ENCODE measurements at regions not wholly inside any gene's neighbourhood (a gene's known extent, or its start where the extent isn't known, plus 50 kb on each side); places are given as distances from the start of the nearest gene placed in this dataset.

GRCh38 chr16:6641091-6641490 is 691.6 kb upstream of the RBFOX1 start:
- Histone ChIP-seq H3K9me3 (ENCODE audit: low read depth) (no peaks in the 10 kb centered on the region), H3K4me2 (ENCODE audit: unreplicated experiment) (no peak overlapping the region), H3K9ac (no peak overlapping the region), H3K36me3 (ENCODE audit: low read depth) (no peaks in the 10 kb centered on the region), H3K27me3 (replicated peaks; ENCODE audit: insufficient read depth) (peaks cover 6% of the 10 kb centered on the region; the same call in 1 of the 2 replicates), H3K4me1 (ENCODE audit: insufficient read depth) (no peaks in the 10 kb centered on the region), H2AFZ (no peak overlapping the region), H3K79me2 (ENCODE audit: insufficient read depth) (no peaks in the 10 kb centered on the region), H4K20me1 (ENCODE audit: insufficient read depth) (no peaks in the 10 kb centered on the region), H3K9me2 (ENCODE audit: insufficient read depth) (no peaks in the 10 kb centered on the region), H3F3A (ENCODE audit: insufficient read depth) (no peaks in the 10 kb centered on the region), H3K4me3 (no peak overlapping the region), H3K27ac (no peak overlapping the region)
- 50 to 53% methylated on average over 10 of the region's 10 CpGs for WGBS, 2 experiments (ENCODE audit: low coverage in 1 of 2, low lambda C conversion rate in 2 of 2, missing lambda C conversion rate in 2 of 2)
- in situ Hi-C loops (cut with MboI), result loop anchor here (25.0 kb wide), 1 partner anchor 1404 kb away; no protein-coding TSS in a partner anchor
- no peak for DNase-seq
- TF ChIP-seq EZH2phosphoT487 (IDR thresholded peaks at IDR 0.05; ENCODE audit: insufficient read depth, low read depth) (no peak), EZH2 (IDR thresholded peaks at IDR 0.05; ENCODE audit: insufficient read depth, poor library complexity, severe bottlenecking) (no peak)

- H3K9me3 ChIP-seq (ENCODE audit: low read depth), result no peaks in the 10 kb centered on the region
- H3K36me3 ChIP-seq (ENCODE audit: low read depth), result no peaks in the 10 kb centered on the region
- H3K79me2 ChIP-seq (ENCODE audit: insufficient read depth), result no peaks in the 10 kb centered on the region
- no peaks in the 10 kb centered on the region for H3K9me2 ChIP-seq (ENCODE audit: insufficient read depth)
- no peaks in the 10 kb centered on the region for H3F3A ChIP-seq (ENCODE audit: insufficient read depth)
- H3K27me3 ChIP-seq (replicated peaks; ENCODE audit: insufficient read depth), result no peaks in the 10 kb centered on the region
- H3K27ac ChIP-seq, result no peak overlapping the region
- DNase-seq, result no peak
- TF ChIP-seq EZH2phosphoT487 (IDR thresholded peaks at IDR 0.05; ENCODE audit: insufficient read depth, low read depth) (no peak), EZH2 (IDR thresholded peaks at IDR 0.05; ENCODE audit: insufficient read depth, poor library complexity, severe bottlenecking) (no peak)
- H3K9ac ChIP-seq, result no peak overlapping the region
- no peak overlapping the region for H3K4me3 ChIP-seq
- 74 to 79% methylated on average over 4 of the region's 4 CpGs for WGBS, 2 experiments (ENCODE audit: low coverage in 1 of 2, low lambda C conversion rate in 2 of 2, missing lambda C conversion rate in 2 of 2)
- no peaks in the 10 kb centered on the region for H4K20me1 ChIP-seq (ENCODE audit: insufficient read depth)
- H2AFZ ChIP-seq, result no peak overlapping the region
- H3K4me2 ChIP-seq (ENCODE audit: unreplicated experiment), result no peak overlapping the region
- in situ Hi-C loops (cut with MboI), result loop anchor here (25.0 kb wide), 1 partner anchor 1399 kb away; no protein-coding TSS in a partner anchor
- no peaks in the 10 kb centered on the region for H3K4me1 ChIP-seq (ENCODE audit: insufficient read depth)
Observed at GRCh38 chr16:6636457-6636856, 696.2 kb upstream of the RBFOX1 start.

GRCh38 chr16:6634151-6634550 is 698.5 kb upstream of the RBFOX1 start:
- Histone ChIP-seq H4K20me1 (ENCODE audit: insufficient read depth) (no peaks in the 10 kb centered on the region), H2AFZ (no peak overlapping the region), H3K27ac (no peak overlapping the region), H3K4me3 (no peak overlapping the region), H3K79me2 (ENCODE audit: insufficient read depth) (no peaks in the 10 kb centered on the region), H3F3A (ENCODE audit: insufficient read depth) (no peaks in the 10 kb centered on the region), H3K4me1 (ENCODE audit: insufficient read depth) (no peaks in the 10 kb centered on the region), H3K9me3 (ENCODE audit: low read depth) (no peaks in the 10 kb centered on the region), H3K9me2 (ENCODE audit: insufficient read depth) (no peaks in the 10 kb centered on the region), H3K36me3 (ENCODE audit: low read depth) (no peaks in the 10 kb centered on the region), H3K27me3 (replicated peaks; ENCODE audit: insufficient read depth) (no peaks in the 10 kb centered on the region), H3K4me2 (ENCODE audit: unreplicated experiment) (no peak overlapping the region), H3K9ac (no peak overlapping the region)
- WGBS, 2 experiments (ENCODE audit: low coverage in 1 of 2, low lambda C conversion rate in 2 of 2, missing lambda C conversion rate in 2 of 2), result 32 to 37% methylated on average over 3 of the region's 3 CpGs
- in situ Hi-C loops (cut with MboI), result loop anchor here (25.0 kb wide), 1 partner anchor 1397 kb away; no protein-coding TSS in a partner anchor
- DNase-seq, result no peak
- no peak for TF ChIP-seq EZH2 (IDR thresholded peaks at IDR 0.05; ENCODE audit: insufficient read depth, poor library complexity, severe bottlenecking)
- no peak for TF ChIP-seq EZH2phosphoT487 (IDR thresholded peaks at IDR 0.05; ENCODE audit: insufficient read depth, low read depth)

- H3K4me1 ChIP-seq (ENCODE audit: insufficient read depth), result no peaks in the 10 kb centered on the region
- in situ Hi-C loops (cut with MboI), result loop anchor here (25.0 kb wide), 1 partner anchor 1396 kb away; no protein-coding TSS in a partner anchor
- H3K9me2 ChIP-seq (ENCODE audit: insufficient read depth), result no peaks in the 10 kb centered on the region
- no peak overlapping the region for H3K4me2 ChIP-seq (ENCODE audit: unreplicated experiment)
- H3K27ac ChIP-seq, result no peak overlapping the region
- TF ChIP-seq EZH2 (IDR thresholded peaks at IDR 0.05; ENCODE audit: insufficient read depth, poor library complexity, severe bottlenecking), result no peak
- no peak for TF ChIP-seq EZH2phosphoT487 (IDR thresholded peaks at IDR 0.05; ENCODE audit: insufficient read depth, low read depth)
- H2AFZ ChIP-seq, result no peak overlapping the region
- H3F3A ChIP-seq (ENCODE audit: insufficient read depth), result no peaks in the 10 kb centered on the region
- H3K79me2 ChIP-seq (ENCODE audit: insufficient read depth), result no peaks in the 10 kb centered on the region
- no peak overlapping the region for H3K9ac ChIP-seq
- no peaks in the 10 kb centered on the region for H4K20me1 ChIP-seq (ENCODE audit: insufficient read depth)
- H3K36me3 ChIP-seq (ENCODE audit: low read depth), result no peaks in the 10 kb centered on the region
- H3K4me3 ChIP-seq, result no peak overlapping the region
- no peaks in the 10 kb centered on the region for H3K27me3 ChIP-seq (replicated peaks; ENCODE audit: insufficient read depth)
- no peaks in the 10 kb centered on the region for H3K9me3 ChIP-seq (ENCODE audit: low read depth)
- WGBS, 2 experiments (ENCODE audit: low coverage in 1 of 2, low lambda C conversion rate in 2 of 2, missing lambda C conversion rate in 2 of 2), result 7 to 14% methylated on average over 5 of the region's 5 CpGs
- no peak for DNase-seq
Observed at GRCh38 chr16:6633456-6633855, 699.2 kb upstream of the RBFOX1 start.

GRCh38 chr16:6629110-6629509 is 703.5 kb upstream of the RBFOX1 start:
- WGBS, 2 experiments (ENCODE audit: low coverage in 1 of 2, low lambda C conversion rate in 2 of 2, missing lambda C conversion rate in 2 of 2), result 1 to 3% methylated on average over 5 of the region's 5 CpGs
- Histone ChIP-seq H3F3A (ENCODE audit: insufficient read depth) (no peaks in the 10 kb centered on the region), H3K27me3 (replicated peaks; ENCODE audit: insufficient read depth) (no peaks in the 10 kb centered on the region), H3K27ac (no peak overlapping the region), H3K36me3 (ENCODE audit: low read depth) (no peaks in the 10 kb centered on the region), H3K4me2 (ENCODE audit: unreplicated experiment) (no peak overlapping the region), H3K79me2 (ENCODE audit: insufficient read depth) (no peaks in the 10 kb centered on the region), H3K9ac (no peak overlapping the region), H4K20me1 (ENCODE audit: insufficient read depth) (no peaks in the 10 kb centered on the region), H3K4me3 (no peak overlapping the region), H3K9me2 (ENCODE audit: insufficient read depth) (no peaks in the 10 kb centered on the region), H2AFZ (no peak overlapping the region), H3K9me3 (ENCODE audit: low read depth) (no peaks in the 10 kb centered on the region), H3K4me1 (ENCODE audit: insufficient read depth) (no peaks in the 10 kb centered on the region)
- no peak for DNase-seq
- in situ Hi-C loops (cut with MboI), result loop anchor here (25.0 kb wide), 1 partner anchor 1392 kb away; no protein-coding TSS in a partner anchor
- no peak for TF ChIP-seq EZH2phosphoT487 (IDR thresholded peaks at IDR 0.05; ENCODE audit: insufficient read depth, low read depth)
- TF ChIP-seq EZH2 (IDR thresholded peaks at IDR 0.05; ENCODE audit: insufficient read depth, poor library complexity, severe bottlenecking), result no peak

Measured in GM23248 (cell line).